Dendritic cell treated with granulocyte-macrophage colony-stimulating factor and Interleukin-4, amounts not matched to agents 40 ng/mL and 50 ng/mL, for 4 days (primary cell): ENCODE measurements at regions not wholly inside any gene's neighbourhood (a gene's known extent, or its start where the extent isn't known, plus 50 kb on each side); places are given as distances from the start of the nearest gene placed in this dataset.
"Not testable (repeated sequence)": the region's sequence is repeated elsewhere in the genome, so short reads cannot be mapped to it uniquely, and the experiment has no call there.

ENCODE experiments used
- H3K27ac Mint-ChIP-seq: one replicate; pipeline ENCODE4 v1.8.0; 2022; ENCODE audit warnings: mild to moderate bottlenecking, mixed read lengths
- H3K27me3 Mint-ChIP-seq: one replicate; pipeline ENCODE4 v1.8.0; 2022; ENCODE audit warnings: mild to moderate bottlenecking, mixed read lengths
- H3K36me3 Mint-ChIP-seq: one replicate; pipeline ENCODE4 v1.8.0; 2022; ENCODE audit warnings: low read depth, mixed read lengths
- H3K4me1 Mint-ChIP-seq: one replicate; pipeline ENCODE4 v1.8.0; 2022; ENCODE audit warnings: low read depth, mixed read lengths
- H3K4me3 Mint-ChIP-seq: one replicate; pipeline ENCODE4 v1.8.0; 2022; ENCODE audit warnings: mild to moderate bottlenecking, moderate library complexity, mixed read lengths
- H3K9me3 Mint-ChIP-seq: one replicate; pipeline ENCODE4 v1.8.0; 2022; ENCODE audit warnings: mixed read lengths
- intact Hi-C: fragments of 100-400 bp; cut with micrococcal nuclease; formaldehyde crosslinking; loops from one replicate; pipeline ENCODE4 v1.15.0; 2022

GRCh38 chr5:75859621-75860020 lies 142.4 kb upstream of the POC5 start:
- H3K4me1 Mint-ChIP-seq, intact Hi-C loops, H3K27ac Mint-ChIP-seq, H3K4me3 Mint-ChIP-seq, H3K36me3 Mint-ChIP-seq, H3K27me3 Mint-ChIP-seq: not testable (repeated sequence)
- peaks cover 16% of the 10 kb centered on the region for H3K9me3 Mint-ChIP-seq

GRCh38 chr5:75856056-75856455 lies 138.8 kb upstream of the POC5 start:
- peaks cover 16% of the 10 kb centered on the region for H3K9me3 Mint-ChIP-seq
- peaks cover 14% of the 10 kb centered on the region for H3K27me3 Mint-ChIP-seq
- no peaks in the 10 kb centered on the region for H3K4me1 Mint-ChIP-seq
- no peaks in the 10 kb centered on the region for H3K36me3 Mint-ChIP-seq
- no peak overlapping the region for H3K27ac Mint-ChIP-seq
- H3K4me3 Mint-ChIP-seq: no peak overlapping the region
- intact Hi-C loops: no loop called here

GRCh38 chr5:75848077-75848476 lies 130.8 kb upstream of the POC5 start:
- H3K4me3 Mint-ChIP-seq: no peak overlapping the region
- peaks cover 5% of the 10 kb centered on the region for H3K27me3 Mint-ChIP-seq
- intact Hi-C loops: no loop called here
- H3K27ac Mint-ChIP-seq: peak overlapping the region; percentile 60
- H3K36me3 Mint-ChIP-seq: no peaks in the 10 kb centered on the region
- no peaks in the 10 kb centered on the region for H3K9me3 Mint-ChIP-seq
- peaks cover 42% of the 10 kb centered on the region for H3K4me1 Mint-ChIP-seq

GRCh38 chr5:75847561-75848021 lies 130.4 kb upstream of the POC5 start:
- Mint-ChIP-seq H3K4me1 (peaks cover 42% of the 10 kb centered on the region), H3K4me3 (no peak overlapping the region), H3K36me3 (no peaks in the 10 kb centered on the region), H3K27ac (peak overlapping the region; percentile 60), H3K9me3 (no peaks in the 10 kb centered on the region), H3K27me3 (peaks cover 5% of the 10 kb centered on the region)
- intact Hi-C loops: no loop called here

- H3K27me3 Mint-ChIP-seq: no peaks in the 10 kb centered on the region
- no peaks in the 10 kb centered on the region for H3K36me3 Mint-ChIP-seq
Observed at GRCh38 chr5:75844301-75844700, 127.1 kb upstream of the POC5 start.

GRCh38 chr5:75843319-75843718 lies 126.1 kb upstream of the POC5 start:
- no peaks in the 10 kb centered on the region for H3K9me3 Mint-ChIP-seq
- intact Hi-C loops: no loop called here
- H3K27ac Mint-ChIP-seq: no peak overlapping the region
- H3K4me3 Mint-ChIP-seq: no peak overlapping the region
- H3K36me3 Mint-ChIP-seq: no peaks in the 10 kb centered on the region
- H3K4me1 Mint-ChIP-seq: peaks cover 32% of the 10 kb centered on the region
- H3K27me3 Mint-ChIP-seq: no peaks in the 10 kb centered on the region

More at GRCh38 chr5:75844301-75844700, 127.1 kb upstream of the POC5 start:
- H3K4me1 Mint-ChIP-seq: peaks cover 42% of the 10 kb centered on the region
- H3K27ac Mint-ChIP-seq: no peak overlapping the region
- intact Hi-C loops: no loop called here
- H3K9me3 Mint-ChIP-seq: no peaks in the 10 kb centered on the region
- no peak overlapping the region for H3K4me3 Mint-ChIP-seq

- H3K27me3 Mint-ChIP-seq: no peaks in the 10 kb centered on the region
- H3K9me3 Mint-ChIP-seq: no peaks in the 10 kb centered on the region
- H3K36me3 Mint-ChIP-seq: no peaks in the 10 kb centered on the region
- no peaks in the 10 kb centered on the region for H3K4me1 Mint-ChIP-seq
- no peak overlapping the region for H3K27ac Mint-ChIP-seq
- intact Hi-C loops: no loop called here
- H3K4me3 Mint-ChIP-seq: no peak overlapping the region
Observed at GRCh38 chr5:75839547-75839946, 122.3 kb upstream of the POC5 start.

DNA sequence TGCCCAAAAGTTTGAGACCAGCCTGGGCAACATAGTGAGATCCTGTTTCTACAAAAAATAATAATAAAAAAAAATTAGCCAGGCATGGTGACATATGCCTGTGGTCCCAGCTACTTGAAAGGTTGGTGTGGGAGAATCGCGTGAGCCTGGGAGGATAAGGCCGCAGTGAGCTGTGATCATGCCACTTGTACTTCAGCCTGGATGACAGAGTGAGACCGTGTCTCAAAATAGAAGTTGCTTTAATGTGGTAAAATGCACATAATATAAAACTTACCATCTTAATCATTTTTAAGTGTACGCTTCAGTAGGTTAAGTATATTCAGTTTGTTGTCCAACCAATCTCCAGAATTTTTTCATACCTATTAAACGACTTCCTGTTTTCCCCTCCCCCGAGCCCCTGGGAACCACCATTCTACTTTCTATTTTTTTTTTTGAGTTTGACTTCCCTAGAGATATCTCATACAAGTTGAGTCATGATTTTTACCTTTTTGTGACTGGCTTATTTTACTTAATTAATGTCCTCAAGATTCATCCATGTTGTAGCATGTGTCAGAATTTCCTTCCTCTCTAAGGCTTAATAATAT lies 120.1 kb upstream of the POC5 start:
- Mint-ChIP-seq H3K4me3 (no peak overlapping the region), H3K27me3 (peaks cover 3% of the 10 kb centered on the region), H3K36me3 (no peaks in the 10 kb centered on the region), H3K27ac (no peak overlapping the region), H3K4me1 (no peaks in the 10 kb centered on the region), H3K9me3 (no peaks in the 10 kb centered on the region)
- intact Hi-C loops: no loop called here

DNA sequence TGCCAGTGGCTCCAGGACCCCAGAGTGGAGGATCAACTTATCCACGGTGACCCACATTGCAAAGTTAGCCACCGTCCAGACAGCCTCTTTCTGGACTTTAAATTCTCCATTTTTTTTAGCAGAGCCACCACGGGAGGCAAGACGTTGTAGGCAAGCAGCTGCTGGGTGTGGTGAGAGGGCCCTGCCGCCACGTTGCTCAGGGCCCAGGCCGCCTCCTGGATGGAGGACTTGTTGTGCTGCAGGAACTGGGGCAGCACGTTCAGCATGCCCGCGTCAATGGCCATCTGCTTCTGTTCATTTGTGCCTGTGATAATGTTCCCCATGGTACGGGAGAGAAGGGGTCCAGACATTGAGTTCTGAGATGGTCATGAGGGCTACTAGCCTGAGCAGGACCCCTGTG lies 114.3 kb upstream of the POC5 start:
- Mint-ChIP-seq H3K27ac (no peak overlapping the region), H3K36me3 (no peaks in the 10 kb centered on the region), H3K4me3 (no peak overlapping the region), H3K4me1 (no peaks in the 10 kb centered on the region), H3K27me3 (peaks cover 8% of the 10 kb centered on the region), H3K9me3 (no peaks in the 10 kb centered on the region)
- intact Hi-C loops: no loop called here

- H3K9me3 Mint-ChIP-seq: no peaks in the 10 kb centered on the region
- H3K27ac Mint-ChIP-seq: no peak overlapping the region
- peaks cover 4% of the 10 kb centered on the region for H3K27me3 Mint-ChIP-seq
- H3K36me3 Mint-ChIP-seq: no peaks in the 10 kb centered on the region
- no peaks in the 10 kb centered on the region for H3K4me1 Mint-ChIP-seq
- intact Hi-C loops: no loop called here
- H3K4me3 Mint-ChIP-seq: no peak overlapping the region
Observed at GRCh38 chr5:75828029-75828428, 110.8 kb upstream of the POC5 start.

DNA sequence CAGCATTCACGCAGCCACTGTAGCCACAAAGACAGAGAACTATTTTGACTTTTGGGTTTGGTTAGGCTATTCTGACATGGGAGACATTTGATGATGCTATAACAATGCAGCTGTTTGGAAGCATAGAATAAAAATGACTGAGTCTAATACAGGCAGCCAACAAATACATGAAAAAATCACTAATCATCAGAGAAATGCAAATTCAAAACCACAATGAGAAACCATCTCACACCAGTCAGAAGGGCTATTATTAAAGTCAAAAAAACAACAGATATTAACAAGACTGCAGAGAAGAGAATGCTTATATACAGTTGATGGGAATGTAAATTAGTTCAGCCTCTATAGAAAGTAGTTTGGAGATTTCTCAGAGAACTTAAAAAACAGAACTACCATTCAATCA lies 107.1 kb upstream of the POC5 start:
- Mint-ChIP-seq H3K27me3 (no peaks in the 10 kb centered on the region), H3K4me1 (no peaks in the 10 kb centered on the region), H3K4me3 (no peak overlapping the region), H3K9me3 (no peaks in the 10 kb centered on the region), H3K36me3 (no peaks in the 10 kb centered on the region), H3K27ac (no peak overlapping the region)
- intact Hi-C loops: no loop called here

DNA sequence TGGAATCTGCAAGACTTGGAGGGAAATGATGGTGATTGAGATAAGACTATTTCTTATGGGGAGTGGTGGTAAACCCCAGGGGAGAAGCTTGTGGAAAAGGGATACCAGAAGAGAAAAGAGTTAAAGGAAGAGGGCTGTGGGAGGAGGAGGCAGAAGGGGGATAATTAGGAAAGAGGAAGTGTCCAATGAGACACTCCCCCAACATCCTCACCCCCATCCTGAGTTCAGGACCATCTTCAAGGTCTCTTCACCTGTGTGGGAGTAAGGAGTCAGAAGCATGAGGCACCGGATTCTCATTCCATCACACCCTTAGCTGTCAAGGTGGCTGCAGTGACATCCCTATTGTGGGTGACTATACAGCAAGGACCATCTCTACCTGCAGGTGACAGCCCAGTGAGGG lies 106.6 kb upstream of the POC5 start:
- H3K9me3 Mint-ChIP-seq: no peaks in the 10 kb centered on the region
- no peak overlapping the region for H3K27ac Mint-ChIP-seq
- no peak overlapping the region for H3K4me3 Mint-ChIP-seq
- H3K36me3 Mint-ChIP-seq: no peaks in the 10 kb centered on the region
- intact Hi-C loops: no loop called here
- H3K27me3 Mint-ChIP-seq: no peaks in the 10 kb centered on the region
- no peaks in the 10 kb centered on the region for H3K4me1 Mint-ChIP-seq

DNA sequence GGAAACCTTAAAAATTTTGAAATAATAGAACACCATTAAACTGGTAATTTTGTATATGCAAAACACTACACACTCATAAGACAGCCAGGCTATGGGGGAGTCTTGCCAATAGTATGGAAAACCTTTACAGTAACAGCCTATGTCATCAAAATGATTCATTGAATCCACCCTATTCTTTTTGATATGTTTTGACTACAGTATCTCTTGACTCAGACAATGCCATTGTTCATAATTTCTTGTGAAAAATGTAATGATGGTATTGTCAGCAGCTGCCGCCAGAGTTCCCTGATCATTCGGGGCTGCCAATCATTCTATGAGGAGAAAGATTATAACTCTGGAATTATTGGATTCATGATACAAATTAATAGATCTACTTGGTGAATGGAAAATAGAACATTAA lies 101.4 kb upstream of the POC5 start:
- intact Hi-C loops: no loop called here
- H3K27me3 Mint-ChIP-seq: peaks cover 6% of the 10 kb centered on the region
- no peak overlapping the region for H3K27ac Mint-ChIP-seq
- H3K9me3 Mint-ChIP-seq: peaks cover 23% of the 10 kb centered on the region
- H3K36me3 Mint-ChIP-seq: no peaks in the 10 kb centered on the region
- no peaks in the 10 kb centered on the region for H3K4me1 Mint-ChIP-seq
- no peak overlapping the region for H3K4me3 Mint-ChIP-seq

DNA sequence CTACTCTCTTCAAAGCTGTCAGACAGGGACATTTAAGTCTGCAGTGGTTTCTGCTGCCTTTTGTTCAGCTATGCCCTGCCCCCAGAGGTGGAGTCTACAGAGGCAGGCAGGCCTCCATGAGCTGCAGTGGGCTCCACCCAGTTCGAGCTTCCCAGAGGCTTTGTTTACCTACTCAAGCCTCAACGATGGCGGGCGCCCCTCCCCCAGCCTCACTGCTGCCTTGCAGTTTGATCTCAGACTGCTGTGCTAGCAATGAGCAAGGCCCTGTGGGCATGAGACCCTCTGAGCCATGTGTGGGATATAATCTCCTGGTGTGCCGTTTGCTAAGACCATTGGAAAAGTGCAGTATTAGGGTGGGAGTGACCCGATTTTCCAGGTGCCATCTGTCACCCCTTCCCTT lies 82.5 kb upstream of the POC5 start:
- peaks cover 53% of the 10 kb centered on the region for H3K9me3 Mint-ChIP-seq
- H3K4me1 Mint-ChIP-seq: not testable (repeated sequence)

GRCh38 chr5:75769338-75769737 lies 52.1 kb upstream of the POC5 start:
- intact Hi-C loops, H3K36me3 Mint-ChIP-seq, H3K27me3 Mint-ChIP-seq, H3K27ac Mint-ChIP-seq, H3K4me1 Mint-ChIP-seq, H3K4me3 Mint-ChIP-seq: not testable (repeated sequence)
- peaks cover 54% of the 10 kb centered on the region for H3K9me3 Mint-ChIP-seq

More for the DNA sequence above, 82.5 kb upstream of the POC5 start:
- H3K27ac Mint-ChIP-seq, H3K4me3 Mint-ChIP-seq, H3K36me3 Mint-ChIP-seq, intact Hi-C loops, H3K27me3 Mint-ChIP-seq: not testable (repeated sequence)
